K562 (cell line): ENCODE measurements at regions not wholly inside any gene's neighbourhood (a gene's known extent, or its start where the extent isn't known, plus 50 kb on each side); places are given as distances from the start of the nearest gene placed in this dataset.

ENCODE experiments used
- ESRRA ChIP-seq: fragments of 450-650 bp; IDR thresholded peaks from 2 replicates; pipeline ENCODE4 v1.6.1; 2014; ENCODE audit warnings: low read depth, mild to moderate bottlenecking, moderate library complexity, borderline replicate concordance
- SIN3A ChIP-seq, 2 experiments: fragments of 150-350 bp in 1 of 2; IDR thresholded peaks; 2 replicates each; pipeline ENCODE4 v1.6.1; 2011 to 2016; ENCODE audit warnings: borderline replicate concordance in 2 of 2, low read depth in 2 of 2, low read length in 2 of 2, mild to moderate bottlenecking in 2 of 2, moderate library complexity in 2 of 2; ENCODE audit not compliant: control insufficient read depth in 1 of 2
- TRIM28 ChIP-seq: fragments of 450-650 bp; IDR thresholded peaks from 2 replicates; pipeline ENCODE4 v1.6.1; 2017

DNA sequence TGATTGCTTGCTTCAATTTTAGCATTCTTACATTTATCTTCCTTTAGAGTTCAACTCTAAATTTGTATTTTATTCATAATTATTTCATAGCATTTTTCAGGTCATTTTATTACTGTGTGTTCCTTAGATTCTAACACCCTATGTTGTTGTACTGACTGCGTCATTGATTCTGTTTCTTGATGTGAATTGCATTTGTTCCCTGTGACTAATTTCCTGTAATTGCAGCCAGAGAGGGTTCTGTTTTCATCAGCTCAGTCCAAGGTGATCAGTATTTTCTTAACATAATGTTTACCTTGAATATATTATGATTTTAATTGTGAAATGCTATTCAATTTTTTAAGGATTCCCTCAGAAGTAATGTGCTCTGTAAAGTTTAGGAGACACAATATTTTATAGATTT lies 970.2 kb upstream of the PIK3C3 start:
- TF ChIP-seq ESRRA: no peak
- no peak for TF ChIP-seq TRIM28
- no peak for TF ChIP-seq SIN3A (IDR thresholded peaks at IDR 0.05; ENCODE audit: borderline replicate concordance in 2 of 2, control insufficient read depth in 1 of 2, low read depth in 2 of 2, low read length in 2 of 2)
